Endodermal cell (in vitro differentiated cells): ENCODE measurements at regions not wholly inside any gene's neighbourhood (a gene's known extent, or its start where the extent isn't known, plus 50 kb on each side); places are given as distances from the start of the nearest gene placed in this dataset.

Source experiments
- DNase-seq: peaks from one replicate; pipeline ENCODE4 v3.0.0-alpha.2; 2017
- H3K27ac ChIP-seq: 2 replicates; pipeline ENCODE4 v1.5.1; 2013; ENCODE audit warnings: mild to moderate bottlenecking, low read depth, low read length, moderate library complexity
- H3K27me3 ChIP-seq: 2 replicates; pipeline ENCODE4 v1.6.1; 2013; ENCODE audit warnings: mild to moderate bottlenecking, low read length, moderate library complexity; ENCODE audit not compliant: insufficient read depth, control insufficient read depth, poor library complexity, severe bottlenecking
- H3K36me3 ChIP-seq: 2 replicates; pipeline ENCODE4 v1.7.0; 2013; ENCODE audit warnings: mild to moderate bottlenecking, low read length, moderate library complexity; ENCODE audit not compliant: control insufficient read depth, insufficient read depth
- H3K4me1 ChIP-seq: one replicate; pipeline ENCODE4 v1.7.0; 2013; ENCODE audit warnings: low read length; ENCODE audit not compliant: control insufficient read depth, insufficient read depth
- H3K4me3 ChIP-seq: 2 replicates; pipeline ENCODE4 v1.5.1; 2013; ENCODE audit warnings: mild to moderate bottlenecking, low read length, moderate library complexity
- H3K9ac ChIP-seq: 2 replicates; pipeline ENCODE4 v1.6.1; 2013; ENCODE audit warnings: mild to moderate bottlenecking, low read length, moderate library complexity; ENCODE audit not compliant: poor library complexity, severe bottlenecking; ENCODE audit errors: extremely low read depth
- H3K9me3 ChIP-seq: 2 replicates; pipeline ENCODE4 v1.6.1; 2013; ENCODE audit warnings: mild to moderate bottlenecking, low read length, moderate library complexity; ENCODE audit not compliant: control insufficient read depth
- H3K27ac Mint-ChIP-seq: 2 replicates; pipeline ENCODE4 v1.8.0; 2020; ENCODE audit warnings: mixed read lengths
- H3K27me3 Mint-ChIP-seq: 2 replicates; pipeline ENCODE4 v1.8.0; 2021; ENCODE audit warnings: mild to moderate bottlenecking, mixed read lengths; ENCODE audit not compliant: insufficient read depth
- H3K36me3 Mint-ChIP-seq: 2 replicates; pipeline ENCODE4 v1.8.0; 2020; ENCODE audit warnings: low read depth, mixed read lengths
- H3K4me1 Mint-ChIP-seq: 2 replicates; pipeline ENCODE4 v1.8.0; 2020; ENCODE audit warnings: mixed read lengths
- H3K4me3 Mint-ChIP-seq: 2 replicates; pipeline ENCODE4 v1.8.0; 2020; ENCODE audit warnings: mild to moderate bottlenecking, moderate library complexity, mixed read lengths
- H3K9me3 Mint-ChIP-seq: 2 replicates; pipeline ENCODE4 v1.8.0; 2020; ENCODE audit warnings: mild to moderate bottlenecking, mixed read lengths
- WGBS, 2 experiments: methylation state at CpG; one replicate each; pipeline versions ENCODE4 v1.1.5 to v1.1.7; 2013; ENCODE audit warnings: missing lambda C conversion rate in 2 of 2, mixed read lengths in 1 of 2; ENCODE audit not compliant: insufficient coverage in 1 of 2, insufficient read length in 1 of 2; 5-methylcytosine and 5-hydroxymethylcytosine counted together
- TF ChIP-seq, protein P1 (sequence below): fragments of 200-600 bp; sonication (generic); conservative IDR thresholded peaks from 2 replicates; pipeline ENCODE4 v1.5.0; 2021; ENCODE audit warnings: antibody characterized with exemption, mild to moderate bottlenecking

DNA sequence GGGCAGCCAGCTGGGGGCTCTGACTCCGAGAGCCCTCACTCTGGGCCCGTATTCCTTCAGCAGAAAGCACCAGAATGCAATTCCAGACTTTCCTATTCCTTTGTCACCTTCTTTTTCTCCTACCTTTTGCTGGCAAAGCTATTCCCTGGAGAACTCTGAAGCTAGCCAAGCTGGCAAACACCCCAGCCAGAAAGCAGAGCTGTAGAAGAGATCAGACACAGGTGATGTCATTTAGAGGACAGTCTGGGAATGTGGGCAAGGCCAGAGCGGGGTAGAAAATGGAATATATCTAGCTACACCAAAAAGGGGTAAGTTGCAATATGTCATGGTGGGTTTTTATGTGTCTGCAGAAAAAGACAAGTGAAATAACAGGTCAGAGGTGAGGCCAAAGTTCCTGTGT lies 205.1 kb downstream of the NXPE2 start:
- 74 to 91% methylated on average over 3 of the region's 3 CpGs for WGBS, 2 experiments
- TF ChIP-seq, protein P1, sequence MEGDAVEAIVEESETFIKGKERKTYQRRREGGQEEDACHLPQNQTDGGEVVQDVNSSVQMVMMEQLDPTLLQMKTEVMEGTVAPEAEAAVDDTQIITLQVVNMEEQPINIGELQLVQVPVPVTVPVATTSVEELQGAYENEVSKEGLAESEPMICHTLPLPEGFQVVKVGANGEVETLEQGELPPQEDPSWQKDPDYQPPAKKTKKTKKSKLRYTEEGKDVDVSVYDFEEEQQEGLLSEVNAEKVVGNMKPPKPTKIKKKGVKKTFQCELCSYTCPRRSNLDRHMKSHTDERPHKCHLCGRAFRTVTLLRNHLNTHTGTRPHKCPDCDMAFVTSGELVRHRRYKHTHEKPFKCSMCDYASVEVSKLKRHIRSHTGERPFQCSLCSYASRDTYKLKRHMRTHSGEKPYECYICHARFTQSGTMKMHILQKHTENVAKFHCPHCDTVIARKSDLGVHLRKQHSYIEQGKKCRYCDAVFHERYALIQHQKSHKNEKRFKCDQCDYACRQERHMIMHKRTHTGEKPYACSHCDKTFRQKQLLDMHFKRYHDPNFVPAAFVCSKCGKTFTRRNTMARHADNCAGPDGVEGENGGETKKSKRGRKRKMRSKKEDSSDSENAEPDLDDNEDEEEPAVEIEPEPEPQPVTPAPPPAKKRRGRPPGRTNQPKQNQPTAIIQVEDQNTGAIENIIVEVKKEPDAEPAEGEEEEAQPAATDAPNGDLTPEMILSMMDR, result no peak
- Histone ChIP-seq H3K4me3 (no peak overlapping the region), H3K4me1 (peaks cover 3% of the 10 kb centered on the region), H3K27me3 (peaks cover 8% of the 10 kb centered on the region), H3K9me3 (no peaks in the 10 kb centered on the region), H3K36me3 (no peaks in the 10 kb centered on the region), H3K27ac (no peak overlapping the region), H3K9ac (no peak overlapping the region)
- Mint-ChIP-seq H3K27ac (no peak overlapping the region), H3K4me3 (no peak overlapping the region), H3K4me1 (peaks cover 27% of the 10 kb centered on the region), H3K27me3 (peaks cover 7% of the 10 kb centered on the region), H3K36me3 (no peaks in the 10 kb centered on the region), H3K9me3 (no peaks in the 10 kb centered on the region)
- DNase-seq, result no peak

DNA sequence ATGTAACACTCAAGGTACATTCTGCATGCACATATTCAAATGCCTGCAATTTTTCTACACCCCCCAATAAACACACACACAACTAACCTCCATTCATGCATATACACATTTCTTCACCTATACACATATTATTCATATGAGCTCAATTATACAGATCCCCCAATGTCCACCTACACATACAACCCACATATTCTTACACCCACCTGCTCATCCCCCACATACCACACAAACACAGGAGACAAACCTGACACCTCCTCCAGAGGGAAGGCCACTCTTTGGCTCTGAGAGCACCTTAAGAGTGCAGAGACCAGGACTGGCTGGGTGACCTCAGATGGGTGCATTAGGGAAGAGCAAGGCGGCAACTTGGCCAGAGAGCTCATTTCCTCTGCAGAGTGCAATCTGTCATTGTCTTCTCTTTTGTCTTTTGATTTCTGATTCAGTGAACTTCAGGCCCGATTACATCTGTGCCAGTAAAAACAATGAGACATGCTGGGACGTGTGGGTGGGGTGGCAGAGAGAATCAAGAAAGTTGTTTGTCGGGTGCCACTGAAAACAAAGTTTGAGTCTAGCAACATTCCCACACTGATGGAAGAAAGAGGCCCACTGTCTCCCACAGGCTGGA lies 208.4 kb downstream of the NXPE2 start:
- Histone ChIP-seq H3K9me3 (no peaks in the 10 kb centered on the region), H3K27ac (no peak overlapping the region), H3K4me3 (no peak overlapping the region), H3K36me3 (no peaks in the 10 kb centered on the region), H3K4me1 (peaks cover 3% of the 10 kb centered on the region), H3K9ac (no peak overlapping the region), H3K27me3 (no peaks in the 10 kb centered on the region)
- H3K27me3 Mint-ChIP-seq, result peaks cover 11% of the 10 kb centered on the region
- no peaks in the 10 kb centered on the region for H3K9me3 Mint-ChIP-seq
- WGBS, 2 experiments, result 76 to 86% methylated on average over 3 to 4 of the region's 4 CpGs
- H3K27ac Mint-ChIP-seq, result no peak overlapping the region
- H3K4me1 Mint-ChIP-seq, result peaks cover 22% of the 10 kb centered on the region
- H3K36me3 Mint-ChIP-seq, result no peaks in the 10 kb centered on the region
- no peak for DNase-seq
- TF ChIP-seq, protein P1, result no peak
- no peak overlapping the region for H3K4me3 Mint-ChIP-seq

DNA sequence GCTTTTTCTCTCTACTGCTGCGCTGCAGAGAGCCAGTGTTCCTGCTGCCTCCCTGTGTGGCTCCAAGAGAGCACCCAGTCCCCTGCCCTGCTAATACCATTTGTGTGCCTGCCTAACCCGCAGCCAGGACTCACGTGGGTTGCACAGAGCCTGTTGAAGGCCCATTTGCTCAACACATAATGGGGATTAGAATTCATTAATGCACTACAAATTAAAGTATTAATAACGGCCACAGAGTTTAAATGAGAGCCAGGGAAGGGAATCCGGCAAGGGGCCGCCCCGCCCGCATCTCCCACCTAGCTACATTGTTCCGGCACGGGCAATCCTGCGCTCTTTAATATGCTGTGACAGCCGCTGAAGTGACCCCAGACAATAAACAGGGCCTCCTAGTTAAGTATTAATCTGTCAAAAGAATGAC lies 211.3 kb downstream of the NXPE2 start:
- Mint-ChIP-seq H3K4me1 (peaks cover 22% of the 10 kb centered on the region), H3K4me3 (no peak overlapping the region), H3K36me3 (no peaks in the 10 kb centered on the region), H3K9me3 (no peaks in the 10 kb centered on the region), H3K27ac (no peak overlapping the region), H3K27me3 (peaks cover 12% of the 10 kb centered on the region)
- DNase-seq, result no peak
- Histone ChIP-seq H3K9ac (no peak overlapping the region), H3K27me3 (peaks cover 3% of the 10 kb centered on the region), H3K27ac (no peak overlapping the region), H3K4me1 (peaks cover 3% of the 10 kb centered on the region), H3K9me3 (no peaks in the 10 kb centered on the region), H3K4me3 (no peak overlapping the region), H3K36me3 (no peaks in the 10 kb centered on the region)
- TF ChIP-seq, protein P1, result no peak
- WGBS, 2 experiments, result 87 to 95% methylated on average over 8 to 12 of the region's 12 CpGs
